ENCODE measurements at regions not wholly inside any gene's neighbourhood (a gene's known extent, or its start where the extent isn't known, plus 50 kb on each side); places are given as distances from the start of the nearest gene placed in this dataset.

- no peak for TF ChIP-seq CTCF (IDR thresholded peaks at IDR 0.05; ENCODE audit: insufficient read depth, low read length, poor library complexity, severe bottlenecking)
- DNase-seq (ENCODE audit: extremely low read depth, insufficient read length): no peak
- no peaks in the 10 kb centered on the region for H3K36me3 ChIP-seq (ENCODE audit: control insufficient read depth, insufficient read depth, low read length)
Observed at GRCh38 chr11:103584021-103584420, 452.4 kb upstream of the DDI1 start.

GRCh38 chr11:103584720-103585119 is 451.7 kb upstream of the DDI1 start:
- Histone ChIP-seq H3K27me3 (replicated peaks; ENCODE audit: control insufficient read depth, insufficient read depth, low read length) (no peaks in the 10 kb centered on the region; the same call in 1 of the 2 replicates), H3K36me3 (ENCODE audit: control insufficient read depth, insufficient read depth, low read length) (no peaks in the 10 kb centered on the region), H3K4me3 (replicated peaks; ENCODE audit: low read depth, low read length) (no peak overlapping the region)
- TF ChIP-seq CTCF (IDR thresholded peaks at IDR 0.05; ENCODE audit: insufficient read depth, low read length, poor library complexity, severe bottlenecking): no peak
- DNase-seq (ENCODE audit: extremely low read depth, insufficient read length): no peak

More at GRCh38 chr11:103584021-103584420, 452.4 kb upstream of the DDI1 start:
- H3K4me3 ChIP-seq (replicated peaks; ENCODE audit: low read depth, low read length): no peak overlapping the region
- H3K27me3 ChIP-seq (replicated peaks; ENCODE audit: control insufficient read depth, insufficient read depth, low read length): no peaks in the 10 kb centered on the region; the same call in 1 of the 2 replicates

GRCh38 chr11:103585401-103585800 is 451.0 kb upstream of the DDI1 start:
- no peak for TF ChIP-seq CTCF (IDR thresholded peaks at IDR 0.05; ENCODE audit: insufficient read depth, low read length, poor library complexity, severe bottlenecking)
- Histone ChIP-seq H3K36me3 (ENCODE audit: control insufficient read depth, insufficient read depth, low read length) (no peaks in the 10 kb centered on the region), H3K4me3 (replicated peaks; ENCODE audit: low read depth, low read length) (no peak overlapping the region), H3K27me3 (replicated peaks; ENCODE audit: control insufficient read depth, insufficient read depth, low read length) (no peaks in the 10 kb centered on the region; the same call in 1 of the 2 replicates)
- DNase-seq (ENCODE audit: extremely low read depth, insufficient read length): no peak

GRCh38 chr11:103585911-103586310 is 450.5 kb upstream of the DDI1 start:
- no peak for TF ChIP-seq CTCF (IDR thresholded peaks at IDR 0.05; ENCODE audit: insufficient read depth, low read length, poor library complexity, severe bottlenecking)
- no peak for DNase-seq (ENCODE audit: extremely low read depth, insufficient read length)
- Histone ChIP-seq H3K36me3 (ENCODE audit: control insufficient read depth, insufficient read depth, low read length) (no peaks in the 10 kb centered on the region), H3K27me3 (replicated peaks; ENCODE audit: control insufficient read depth, insufficient read depth, low read length) (no peaks in the 10 kb centered on the region; the same call in 1 of the 2 replicates), H3K4me3 (replicated peaks; ENCODE audit: low read depth, low read length) (no peak overlapping the region)

- no peak for TF ChIP-seq CTCF (IDR thresholded peaks at IDR 0.05; ENCODE audit: insufficient read depth, low read length, poor library complexity, severe bottlenecking)
- Histone ChIP-seq H3K36me3 (ENCODE audit: control insufficient read depth, insufficient read depth, low read length) (no peaks in the 10 kb centered on the region), H3K4me3 (replicated peaks; ENCODE audit: low read depth, low read length) (no peak overlapping the region), H3K27me3 (replicated peaks; ENCODE audit: control insufficient read depth, insufficient read depth, low read length) (no peaks in the 10 kb centered on the region; the same call in 1 of the 2 replicates)
- DNase-seq (ENCODE audit: extremely low read depth, insufficient read length): no peak
Observed at GRCh38 chr11:103586756-103587155, 449.7 kb upstream of the DDI1 start.
